ENCODE measurements at regions not wholly inside any gene's neighbourhood (a gene's known extent, or its start where the extent isn't known, plus 50 kb on each side); places are given as distances from the start of the nearest gene placed in this dataset.

DNA sequence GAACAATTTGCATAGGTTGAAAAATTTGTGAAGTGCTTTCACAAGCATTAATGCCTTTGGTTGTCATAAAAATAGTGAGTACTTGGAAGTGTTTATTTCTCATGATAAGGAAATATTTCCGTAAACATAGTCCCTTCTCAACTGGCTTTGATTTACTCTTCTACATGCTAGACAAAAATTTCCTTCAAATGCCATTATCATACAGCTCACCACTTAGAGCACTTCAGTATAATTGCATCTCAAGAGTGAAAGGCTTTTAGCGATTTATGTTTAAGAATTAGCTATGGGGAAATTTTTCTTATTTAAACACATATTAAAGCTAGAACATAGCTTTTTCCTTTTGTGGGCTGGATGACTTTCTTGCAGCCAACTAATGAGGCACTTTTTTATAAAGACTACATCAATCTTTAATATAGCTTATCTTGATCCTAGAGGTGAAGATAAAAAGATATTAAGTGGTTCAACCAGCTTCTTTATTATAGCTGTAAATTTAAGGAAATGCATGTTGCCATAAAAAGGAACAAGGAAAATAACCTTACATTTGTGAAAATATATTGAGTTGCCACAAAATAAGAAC lies 656.8 kb downstream of the SLITRK6 start:
- TF ChIP-seq, protein P1, sequence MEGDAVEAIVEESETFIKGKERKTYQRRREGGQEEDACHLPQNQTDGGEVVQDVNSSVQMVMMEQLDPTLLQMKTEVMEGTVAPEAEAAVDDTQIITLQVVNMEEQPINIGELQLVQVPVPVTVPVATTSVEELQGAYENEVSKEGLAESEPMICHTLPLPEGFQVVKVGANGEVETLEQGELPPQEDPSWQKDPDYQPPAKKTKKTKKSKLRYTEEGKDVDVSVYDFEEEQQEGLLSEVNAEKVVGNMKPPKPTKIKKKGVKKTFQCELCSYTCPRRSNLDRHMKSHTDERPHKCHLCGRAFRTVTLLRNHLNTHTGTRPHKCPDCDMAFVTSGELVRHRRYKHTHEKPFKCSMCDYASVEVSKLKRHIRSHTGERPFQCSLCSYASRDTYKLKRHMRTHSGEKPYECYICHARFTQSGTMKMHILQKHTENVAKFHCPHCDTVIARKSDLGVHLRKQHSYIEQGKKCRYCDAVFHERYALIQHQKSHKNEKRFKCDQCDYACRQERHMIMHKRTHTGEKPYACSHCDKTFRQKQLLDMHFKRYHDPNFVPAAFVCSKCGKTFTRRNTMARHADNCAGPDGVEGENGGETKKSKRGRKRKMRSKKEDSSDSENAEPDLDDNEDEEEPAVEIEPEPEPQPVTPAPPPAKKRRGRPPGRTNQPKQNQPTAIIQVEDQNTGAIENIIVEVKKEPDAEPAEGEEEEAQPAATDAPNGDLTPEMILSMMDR (IDR thresholded peaks at IDR 0.05): no peak
- no peak for TF ChIP-seq POLR2A (IDR thresholded peaks at IDR 0.05)
